SIG-M5 treated with dmso at 0.1 percent for 504 hours (cell line): ENCODE measurements at regions not wholly inside any gene's neighbourhood (a gene's known extent, or its start where the extent isn't known, plus 50 kb on each side); places are given as distances from the start of the nearest gene placed in this dataset.

ENCODE experiments used
- DNase-seq: peaks from one replicate; lab custom pipeline; 2025; ENCODE audit not compliant: unreplicated experiment; lab: John Stamatoyannopoulos, UW

GRCh38 chr12:75579552-75579951, 68.1 kb upstream of the KRR1 start:
- DNase-seq, result no peak

- DNase-seq, result no peak
Measured at GRCh38 chr12:75578546-75578945, 67.1 kb upstream of the KRR1 start.

- DNase-seq, result no peak
Measured at GRCh38 chr12:75577812-75578211, 66.4 kb upstream of the KRR1 start.

- no peak for DNase-seq
Measured at GRCh38 chr12:75571656-75572205, 60.3 kb upstream of the KRR1 start.

- DNase-seq, result no peak
Measured at GRCh38 chr12:75571204-75571603, 59.8 kb upstream of the KRR1 start.

GRCh38 chr12:75568801-75569200, 57.4 kb upstream of the KRR1 start:
- DNase-seq, result no peak

GRCh38 chr12:75568393-75568792, 57.0 kb upstream of the KRR1 start:
- no peak for DNase-seq

GRCh38 chr12:75565795-75566194, 54.4 kb upstream of the KRR1 start:
- DNase-seq, result no peak

- no peak for DNase-seq
Measured at GRCh38 chr12:75564852-75565251, 53.4 kb upstream of the KRR1 start.

GRCh38 chr12:75564398-75564797, 53.0 kb upstream of the KRR1 start:
- no peak for DNase-seq

- no peak for DNase-seq
Measured at GRCh38 chr12:75563351-75563750, 51.9 kb upstream of the KRR1 start.

- DNase-seq, result no peak
Measured at GRCh38 chr12:75561921-75562320, 50.5 kb upstream of the KRR1 start.
